GM12891 (cell line): ENCODE measurements at regions not wholly inside any gene's neighbourhood (a gene's known extent, or its start where the extent isn't known, plus 50 kb on each side); places are given as distances from the start of the nearest gene placed in this dataset.

Experiments used
- DNase-seq: peaks from one replicate; pipeline ENCODE4 v3.0.0; 2011; ENCODE audit warnings: low spot score; ENCODE audit not compliant: insufficient read length
- FAIRE-seq: peaks from 2 replicates; lab custom pipeline; 2011; peaks lifted over from hg19 to GRCh38; lab: Jason Lieb, UNC
- PAX5 ChIP-seq: IDR thresholded peaks from 2 replicates; pipeline ENCODE4 v1.6.1; 2011; ENCODE audit warnings: low read length, moderate library complexity, mild to moderate bottlenecking; ENCODE audit not compliant: insufficient read depth, severe bottlenecking
- POLR2A ChIP-seq: IDR thresholded peaks from 2 replicates; pipeline ENCODE4 v1.6.1; 2011; ENCODE audit warnings: low read depth, low read length, control low read depth
- POLR2AphosphoS5 ChIP-seq: IDR thresholded peaks from 2 replicates; pipeline ENCODE4 v1.6.1; 2011; ENCODE audit warnings: low read depth, low read length, control low read depth
- POU2F2 ChIP-seq: IDR thresholded peaks from 2 replicates; pipeline ENCODE4 v1.6.1; 2011; ENCODE audit warnings: low read depth, mild to moderate bottlenecking, control low read depth, low read length, moderate library complexity
- SPI1 ChIP-seq: IDR thresholded peaks from 2 replicates; pipeline ENCODE4 v1.6.1; 2011; ENCODE audit warnings: low read depth, low read length, control low read depth
- TAF1 ChIP-seq: IDR thresholded peaks from 2 replicates; pipeline ENCODE4 v1.6.1; 2011; ENCODE audit warnings: low read depth, low read length, control low read depth

GRCh38 chr10:131678613-131679012 lies 222.2 kb upstream of the PPP2R2D start:
- FAIRE-seq (no peak), DNase-seq (no peak)
- TF ChIP-seq PAX5: no peak
- TF ChIP-seq TAF1: no peak

GRCh38 chr10:131679926-131680325 lies 220.9 kb upstream of the PPP2R2D start:
- no peak for TF ChIP-seq TAF1
- no peak for TF ChIP-seq PAX5
- TF ChIP-seq SPI1: no peak
- no peak for TF ChIP-seq POLR2A
- DNase-seq (no peak), FAIRE-seq (no peak)

- FAIRE-seq (no peak), DNase-seq (no peak)
- TF ChIP-seq PAX5: no peak
- no peak for TF ChIP-seq SPI1
- no peak for TF ChIP-seq POU2F2
Observed at GRCh38 chr10:131681122-131681521, 219.7 kb upstream of the PPP2R2D start.

- DNase-seq (no peak), FAIRE-seq (no peak)
- TF ChIP-seq POLR2AphosphoS5: no peak
- TF ChIP-seq POU2F2: no peak
- TF ChIP-seq SPI1: no peak
- no peak for TF ChIP-seq PAX5
- no peak for TF ChIP-seq TAF1
- no peak for TF ChIP-seq POLR2A
Observed at GRCh38 chr10:131681656-131682055, 219.2 kb upstream of the PPP2R2D start.

GRCh38 chr10:131682271-131682962 lies 218.4 kb upstream of the PPP2R2D start:
- TF ChIP-seq POU2F2 (no peak), POLR2AphosphoS5 (no peak), SPI1 (no peak), PAX5 (no peak), TAF1 (no peak), POLR2A (no peak)
- DNase-seq: no peak
- no peak for FAIRE-seq

- FAIRE-seq (no peak), DNase-seq (no peak)
- no peak for TF ChIP-seq POLR2A
- TF ChIP-seq POLR2AphosphoS5: no peak
- no peak for TF ChIP-seq PAX5
- no peak for TF ChIP-seq POU2F2
- no peak for TF ChIP-seq SPI1
- no peak for TF ChIP-seq TAF1
Observed at GRCh38 chr10:131683281-131683861, 217.4 kb upstream of the PPP2R2D start.

- no peak for DNase-seq
- no peak for FAIRE-seq
- no peak for TF ChIP-seq POU2F2
- no peak for TF ChIP-seq PAX5
- TF ChIP-seq TAF1: no peak
- TF ChIP-seq SPI1: no peak
- no peak for TF ChIP-seq POLR2AphosphoS5
- TF ChIP-seq POLR2A: no peak
Observed at GRCh38 chr10:131683941-131684340, 216.9 kb upstream of the PPP2R2D start.

GRCh38 chr10:131685007-131685406 lies 215.8 kb upstream of the PPP2R2D start:
- FAIRE-seq (no peak), DNase-seq (no peak)
- TF ChIP-seq POU2F2: no peak
- no peak for TF ChIP-seq TAF1
- no peak for TF ChIP-seq POLR2A
- no peak for TF ChIP-seq POLR2AphosphoS5
- no peak for TF ChIP-seq SPI1
- TF ChIP-seq PAX5: no peak

GRCh38 chr10:131685576-131685975 lies 215.2 kb upstream of the PPP2R2D start:
- FAIRE-seq: no peak
- TF ChIP-seq POU2F2: no peak
- DNase-seq: no peak

GRCh38 chr10:131686781-131687420 lies 213.9 kb upstream of the PPP2R2D start:
- TF ChIP-seq POU2F2 (no peak), PAX5 (no peak), POLR2AphosphoS5 (no peak), POLR2A (no peak)
- no peak for DNase-seq
- FAIRE-seq: no peak
